Transverse colon (tissue), 3 donors: ENCODE measurements at regions not wholly inside any gene's neighbourhood (a gene's known extent, or its start where the extent isn't known, plus 50 kb on each side); places are given as distances from the start of the nearest gene placed in this dataset.

Source experiments
- CTCF ChIP-seq, 5 experiments: fragments of 200-600 bp in 3 of 5; fragments of 450-650 bp in 2 of 5; sonication (generic) in 3 of 5; IDR thresholded peaks; 1 replicate in 2 of 5; 2 replicates in 3 of 5; pipeline ENCODE4 v1.5.1; 2016 to 2017; ENCODE audit warnings: antibody characterized with exemption in 5 of 5, inconsistent platforms in 3 of 5, mild to moderate bottlenecking in 2 of 5, moderate library complexity in 1 of 5
- EP300 ChIP-seq: sonication (generic); formaldehyde crosslinking; IDR thresholded peaks from one replicate; pipeline ENCODE4 v1.6.1; 2017; ENCODE audit warnings: antibody characterized with exemption, low read depth

GRCh38 chr4:111934314-111934713 lies 210.9 kb upstream of the FAM241A start:
- no peak for TF ChIP-seq CTCF (IDR thresholded peaks at IDR 0.05)
- no peak for TF ChIP-seq EP300
